CD4-positive, alpha-beta memory T cell (primary cell): ENCODE measurements at regions not wholly inside any gene's neighbourhood (a gene's known extent, or its start where the extent isn't known, plus 50 kb on each side); places are given as distances from the start of the nearest gene placed in this dataset.
"Not testable (repeated sequence)": the region's sequence is repeated elsewhere in the genome, so short reads cannot be mapped to it uniquely, and the experiment has no call there.

Experiments
- CTCF ChIA-PET: fragments of 350-600 bp; sonication (Branson Sonifier 250); formaldehyde crosslinking; loops from one replicate; lab custom pipeline; 2021; ENCODE audit warnings: inconsistent platforms; ENCODE audit not compliant: partially characterized antibody; lab: Charles Lee
- POLR2A ChIA-PET: fragments of 350-600 bp; sonication (Branson Sonifier 250); formaldehyde crosslinking; loops from one replicate; lab custom pipeline; 2021; ENCODE audit not compliant: partially characterized antibody; lab: Charles Lee
- DNase-seq, 5 donors: peaks; one replicate each; pipeline versions ENCODE4 v3.0.0 to v3.0.0-alpha.2; 2020 to 2022; ENCODE audit warnings: mixed read lengths in 1 of 5
- H3K27ac ChIP-seq: one replicate; pipeline ENCODE4 v1.7.0; 2013; ENCODE audit warnings: low read depth, low read length
- H3K27me3 ChIP-seq: 2 replicates; pipeline ENCODE4 v1.7.0; 2013; ENCODE audit warnings: mild to moderate bottlenecking, low read length, moderate library complexity; ENCODE audit not compliant: insufficient read depth
- H3K36me3 ChIP-seq: 2 replicates; pipeline ENCODE4 v1.7.0; 2013; ENCODE audit warnings: mild to moderate bottlenecking, low read length, moderate library complexity; ENCODE audit not compliant: insufficient read depth
- H3K4me1 ChIP-seq: 2 replicates; pipeline ENCODE4 v1.7.0; 2013; ENCODE audit warnings: mild to moderate bottlenecking, low read length, moderate library complexity; ENCODE audit not compliant: insufficient read depth
- H3K4me3 ChIP-seq, 2 donors: one replicate each; pipeline ENCODE4 v1.7.0; 2013; ENCODE audit warnings: low read length in 2 of 2, mild to moderate bottlenecking in 1 of 2
- H3K9me3 ChIP-seq, 2 donors: one replicate each; pipeline ENCODE4 v1.7.0; 2013; ENCODE audit warnings: low read length in 2 of 2, control low read depth in 1 of 2; ENCODE audit not compliant: control insufficient read depth in 1 of 2
- H3K27ac Mint-ChIP-seq, 7 donors: one replicate each; pipeline ENCODE4 v1.8.0; 2020 to 2021; ENCODE audit warnings: mixed read lengths in 7 of 7, mild to moderate bottlenecking in 6 of 7, inconsistent platforms in 3 of 7, moderate library complexity in 3 of 7
- H3K27me3 Mint-ChIP-seq, 2 donors: one replicate each; pipeline ENCODE4 v1.8.0; 2020 to 2021; ENCODE audit warnings: mixed read lengths in 2 of 2
- H3K36me3 Mint-ChIP-seq, 2 donors: one replicate each; pipeline ENCODE4 v1.8.0; 2020 to 2021; ENCODE audit warnings: mixed read lengths in 2 of 2, inconsistent platforms in 1 of 2, mild to moderate bottlenecking in 1 of 2
- H3K4me1 Mint-ChIP-seq, 4 donors: one replicate each; pipeline ENCODE4 v1.8.0; 2020 to 2021; ENCODE audit warnings: mixed read lengths in 4 of 4, mild to moderate bottlenecking in 1 of 4
- H3K4me3 Mint-ChIP-seq, 8 donors: one replicate each; pipeline ENCODE4 v1.8.0; 2020 to 2021; ENCODE audit warnings: mixed read lengths in 8 of 8, mild to moderate bottlenecking in 7 of 8, moderate library complexity in 6 of 8, inconsistent platforms in 3 of 8
- H3K9me3 Mint-ChIP-seq, 8 donors: one replicate each; pipeline ENCODE4 v1.8.0; 2020 to 2021; ENCODE audit warnings: mixed read lengths in 8 of 8, mild to moderate bottlenecking in 5 of 8, inconsistent platforms in 3 of 8, moderate library complexity in 1 of 8
- intact Hi-C: fragments of 100-400 bp; cut with micrococcal nuclease; formaldehyde crosslinking; loops from one replicate; pipeline ENCODE4 v1.15.1; 2023

DNA sequence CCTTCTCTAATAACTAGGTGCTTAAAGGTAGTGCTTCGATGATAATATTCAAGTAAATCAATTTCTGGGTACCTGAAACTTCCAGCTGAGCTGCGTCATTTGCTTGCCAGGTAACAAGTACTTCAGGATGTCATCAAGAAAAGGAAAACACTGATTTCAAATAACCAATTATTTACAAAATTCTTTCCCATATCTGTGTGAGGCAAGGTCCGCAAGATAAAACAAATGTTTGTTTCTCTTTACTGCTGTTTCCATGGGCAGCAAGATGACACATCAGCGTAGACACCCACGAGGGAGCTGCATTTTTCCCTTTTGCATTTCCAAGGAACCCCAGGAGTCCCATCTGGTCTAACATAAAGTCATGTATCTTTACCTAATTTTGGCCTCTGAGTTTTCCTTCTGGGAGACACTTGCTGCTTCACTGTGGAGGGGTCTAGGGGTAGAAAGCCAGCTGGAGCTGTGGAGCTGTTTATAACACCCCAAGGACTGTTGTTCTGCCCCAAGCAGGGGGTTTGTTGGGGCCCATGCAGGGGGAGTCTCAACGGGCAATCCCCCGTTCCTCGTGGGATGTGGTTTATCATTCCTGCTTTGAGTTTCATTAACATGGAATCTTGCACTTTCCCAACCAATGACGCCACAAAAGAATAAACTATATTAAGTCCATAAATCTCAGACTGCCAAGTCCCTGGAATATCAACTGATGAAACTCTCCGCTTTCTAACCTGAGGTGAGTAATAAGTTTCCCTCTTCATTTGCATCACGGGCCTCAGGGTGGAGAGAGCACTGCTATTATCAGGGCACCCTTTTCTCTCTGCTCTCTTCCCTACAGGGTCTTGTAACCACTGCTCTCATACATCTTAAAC lies 112.8 kb upstream of the PELI2 start:
- peaks cover 35% of the 10 kb centered on the region for H3K4me1 ChIP-seq
- Mint-ChIP-seq H3K4me3 (peak overlapping the region in 6 of 8 donors; percentile 57 to 82 (median 65)), H3K27ac (peak overlapping the region in 4 of 7 donors; percentile 8 to 87 (median 28)), H3K9me3 (peaks cover 0 to 22% (median 14%) of the 10 kb centered on the region in 8 donors), H3K27me3 (peaks cover 21 to 24% of the 10 kb centered on the region in 2 donors), H3K4me1 (peaks cover 13 to 36% (median 25%) of the 10 kb centered on the region in 4 donors), H3K36me3 (no peaks in the 10 kb centered on the region)
- no peaks in the 10 kb centered on the region for H3K9me3 ChIP-seq
- no peak overlapping the region for H3K27ac ChIP-seq
- H3K4me3 ChIP-seq = no peak overlapping the region
- intact Hi-C loops = loop anchor here (1.0 kb wide), 1 partner anchor 113 kb away; the partner anchor contains the start of gene PELI2
- ChIA-PET POLR2A (no interaction called here), CTCF (no interaction called here)
- no peaks in the 10 kb centered on the region for H3K36me3 ChIP-seq
- peaks cover 5% of the 10 kb centered on the region for H3K27me3 ChIP-seq
- peak in 1 of 5 donors; percentile 5 for DNase-seq

DNA sequence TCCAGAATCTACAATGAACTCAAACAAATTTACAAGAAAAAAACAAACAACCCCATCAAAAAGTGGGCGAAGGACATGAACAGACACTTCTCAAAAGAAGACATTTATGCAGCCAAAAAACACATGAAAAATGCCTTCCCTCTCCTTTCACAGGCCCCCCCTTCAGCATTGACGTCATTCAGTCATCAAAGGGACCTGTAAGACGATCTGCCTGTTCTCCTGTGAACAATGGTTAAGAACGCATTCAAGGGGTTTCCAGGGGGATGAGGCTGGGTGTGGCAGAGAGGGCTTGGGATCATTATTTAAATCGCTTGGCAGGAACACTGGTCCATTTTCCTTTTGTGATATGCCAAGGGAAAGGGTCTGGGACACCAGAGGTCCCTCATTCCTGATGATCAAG lies 110.7 kb upstream of the PELI2 start:
- H3K4me3 Mint-ChIP-seq, H3K27me3 ChIP-seq, H3K27ac ChIP-seq, CTCF ChIA-PET, DNase-seq, intact Hi-C loops, POLR2A ChIA-PET, H3K9me3 ChIP-seq, H3K27ac Mint-ChIP-seq, H3K36me3 Mint-ChIP-seq, H3K4me3 ChIP-seq, H3K36me3 ChIP-seq: not testable (repeated sequence)
- peaks cover 10 to 22% of the 10 kb centered on the region in 2 donors for H3K27me3 Mint-ChIP-seq
- peaks cover 12 to 30% (median 22%) of the 10 kb centered on the region in 4 donors for H3K4me1 Mint-ChIP-seq
- H3K9me3 Mint-ChIP-seq = peaks cover 0 to 17% (median 8%) of the 10 kb centered on the region in 8 donors
- peaks cover 29% of the 10 kb centered on the region for H3K4me1 ChIP-seq

DNA sequence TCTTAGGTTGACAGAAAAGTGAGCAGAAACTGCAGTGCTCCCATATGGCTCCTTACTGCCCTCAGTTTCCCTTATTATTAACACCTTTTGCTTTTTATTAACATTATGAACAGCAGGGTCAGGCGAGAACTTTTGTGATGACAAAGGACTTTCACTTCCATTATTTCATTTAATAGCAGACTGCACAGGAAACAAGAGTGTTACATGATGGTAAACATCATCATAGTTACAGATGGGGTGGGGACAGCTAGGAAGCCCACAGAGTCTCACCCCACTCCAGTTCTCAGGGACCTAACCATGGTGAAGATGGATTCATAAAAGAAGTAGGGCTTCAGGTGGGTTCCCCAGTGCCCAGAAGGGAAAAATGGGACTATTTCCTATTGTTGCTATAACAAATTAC lies 110.1 kb upstream of the PELI2 start:
- H3K27me3 ChIP-seq = peaks cover 5% of the 10 kb centered on the region
- Mint-ChIP-seq H3K27me3 (peaks cover 9 to 22% of the 10 kb centered on the region in 2 donors), H3K9me3 (peaks cover 0 to 17% (median 9%) of the 10 kb centered on the region in 8 donors), H3K27ac (no peak overlapping the region), H3K4me1 (peaks cover 6 to 23% (median 16%) of the 10 kb centered on the region in 4 donors), H3K4me3 (no peak overlapping the region), H3K36me3 (no peaks in the 10 kb centered on the region)
- ChIA-PET CTCF (no interaction called here), POLR2A (no interaction called here)
- intact Hi-C loops = no loop called here
- no peaks in the 10 kb centered on the region for H3K9me3 ChIP-seq
- no peak overlapping the region for H3K4me3 ChIP-seq
- H3K4me1 ChIP-seq = peaks cover 23% of the 10 kb centered on the region
- H3K36me3 ChIP-seq = no peaks in the 10 kb centered on the region
- no peak overlapping the region for H3K27ac ChIP-seq
- DNase-seq = no peak

- intact Hi-C loops, H3K4me3 ChIP-seq, CTCF ChIA-PET, H3K9me3 ChIP-seq, H3K27ac Mint-ChIP-seq, H3K27me3 ChIP-seq, H3K36me3 Mint-ChIP-seq, H3K4me3 Mint-ChIP-seq, H3K36me3 ChIP-seq, POLR2A ChIA-PET, DNase-seq, H3K27ac ChIP-seq: not testable (repeated sequence)
- peaks cover 17% of the 10 kb centered on the region for H3K4me1 ChIP-seq
- peaks cover 9 to 23% of the 10 kb centered on the region in 2 donors for H3K27me3 Mint-ChIP-seq
- H3K9me3 Mint-ChIP-seq = peaks cover 0 to 17% (median 10%) of the 10 kb centered on the region in 8 donors
- peaks cover 3 to 18% (median 13%) of the 10 kb centered on the region in 4 donors for H3K4me1 Mint-ChIP-seq
Measured at GRCh38 chr14:56008661-56009060, 109.5 kb upstream of the PELI2 start.

DNA sequence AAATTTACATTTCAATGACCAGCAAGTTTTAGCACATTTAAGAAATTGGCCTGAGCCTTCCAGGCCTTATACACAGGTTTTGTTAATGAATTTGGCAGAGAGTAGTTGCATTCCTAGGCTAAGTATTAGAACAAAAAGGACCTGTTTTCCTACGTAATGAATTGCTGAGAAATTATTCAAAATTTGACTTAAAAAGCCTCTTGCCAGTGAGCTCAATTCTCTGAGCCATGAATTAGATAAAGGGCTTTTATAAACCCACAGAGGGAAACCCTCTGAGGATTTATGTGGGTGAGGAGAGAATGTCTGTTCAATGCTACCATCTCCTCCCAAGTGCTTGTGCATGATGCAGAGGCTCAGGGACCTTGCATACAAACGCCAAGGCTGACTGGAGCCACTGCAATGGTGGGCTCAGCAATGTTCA lies 94.5 kb upstream of the PELI2 start:
- no peaks in the 10 kb centered on the region for H3K9me3 ChIP-seq
- Mint-ChIP-seq H3K4me1 (no peaks in the 10 kb centered on the region), H3K27ac (no peak overlapping the region), H3K9me3 (peaks cover 0 to 5% (median 3%) of the 10 kb centered on the region in 8 donors), H3K36me3 (no peaks in the 10 kb centered on the region), H3K4me3 (no peak overlapping the region), H3K27me3 (peaks cover 0 to 10% of the 10 kb centered on the region in 2 donors)
- H3K4me1 ChIP-seq = no peaks in the 10 kb centered on the region
- no peak overlapping the region for H3K4me3 ChIP-seq
- no peak overlapping the region for H3K27ac ChIP-seq
- DNase-seq = no peak
- CTCF ChIA-PET = no interaction called here
- no peaks in the 10 kb centered on the region for H3K36me3 ChIP-seq
- intact Hi-C loops = no loop called here
- POLR2A ChIA-PET = no interaction called here
- no peaks in the 10 kb centered on the region for H3K27me3 ChIP-seq

DNA sequence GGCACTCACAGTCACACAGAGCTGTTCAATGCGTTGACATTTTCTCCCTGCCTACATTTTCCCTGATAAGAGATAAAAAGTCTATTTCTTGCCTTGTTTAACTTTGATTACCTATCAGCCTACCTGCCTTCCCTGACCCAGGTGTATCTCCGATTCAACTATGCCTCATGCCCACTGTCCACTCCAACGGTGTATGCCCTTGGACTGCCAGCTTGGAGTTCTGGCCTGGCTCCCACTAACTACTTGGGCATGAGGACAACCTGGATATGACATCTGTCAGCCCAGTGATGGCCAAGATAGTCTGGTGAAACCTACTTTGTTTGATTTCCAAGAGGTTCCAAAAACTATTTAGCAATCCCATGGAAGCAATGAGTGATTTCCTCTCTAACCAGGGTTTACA lies 93.0 kb upstream of the PELI2 start:
- Histone ChIP-seq H3K27me3 (no peaks in the 10 kb centered on the region), H3K36me3 (no peaks in the 10 kb centered on the region), H3K9me3 (no peaks in the 10 kb centered on the region), H3K4me1 (no peaks in the 10 kb centered on the region), H3K27ac (no peak overlapping the region), H3K4me3 (no peak overlapping the region)
- Mint-ChIP-seq H3K4me1 (no peaks in the 10 kb centered on the region), H3K27me3 (peaks cover 3 to 13% of the 10 kb centered on the region in 2 donors), H3K9me3 (peaks cover 0 to 2% (median 0%) of the 10 kb centered on the region in 8 donors), H3K36me3 (no peaks in the 10 kb centered on the region), H3K4me3 (no peak overlapping the region), H3K27ac (no peak overlapping the region)
- intact Hi-C loops = no loop called here
- ChIA-PET POLR2A (no interaction called here), CTCF (no interaction called here)
- no peak for DNase-seq

DNA sequence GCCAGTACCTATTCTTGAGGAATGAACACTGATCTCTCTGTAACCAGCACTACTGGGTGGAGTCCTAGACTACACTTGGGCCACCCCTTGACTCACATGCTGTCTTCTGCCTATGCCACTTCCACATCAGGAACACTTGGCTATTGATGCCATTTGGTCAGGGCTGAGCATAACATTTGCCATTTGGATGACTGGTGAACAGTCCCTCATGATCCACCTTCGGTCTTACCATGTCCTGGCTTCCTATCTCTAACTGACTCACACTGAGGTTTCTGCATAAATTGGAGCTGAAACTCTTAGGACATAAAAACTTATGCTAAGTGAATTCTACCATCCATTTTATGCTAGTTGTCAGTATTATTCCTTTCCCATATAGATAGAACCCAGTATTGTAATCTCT lies 91.7 kb upstream of the PELI2 start:
- CTCF ChIA-PET = no interaction called here
- no peaks in the 10 kb centered on the region for H3K4me1 ChIP-seq
- H3K4me3 ChIP-seq = no peak overlapping the region
- Mint-ChIP-seq H3K36me3 (no peaks in the 10 kb centered on the region), H3K27me3 (peaks cover 3 to 17% of the 10 kb centered on the region in 2 donors), H3K9me3 (peaks cover 0 to 2% (median 0%) of the 10 kb centered on the region in 8 donors), H3K4me3 (no peak overlapping the region), H3K27ac (no peak overlapping the region), H3K4me1 (no peaks in the 10 kb centered on the region)
- POLR2A ChIA-PET = no interaction called here
- intact Hi-C loops = no loop called here
- H3K27me3 ChIP-seq = no peaks in the 10 kb centered on the region
- no peaks in the 10 kb centered on the region for H3K9me3 ChIP-seq
- H3K36me3 ChIP-seq = no peaks in the 10 kb centered on the region
- H3K27ac ChIP-seq = no peak overlapping the region
- no peak for DNase-seq
